ENCODE measurements at regions not wholly inside any gene's neighbourhood (a gene's known extent, or its start where the extent isn't known, plus 50 kb on each side); places are given as distances from the start of the nearest gene placed in this dataset.

DNA sequence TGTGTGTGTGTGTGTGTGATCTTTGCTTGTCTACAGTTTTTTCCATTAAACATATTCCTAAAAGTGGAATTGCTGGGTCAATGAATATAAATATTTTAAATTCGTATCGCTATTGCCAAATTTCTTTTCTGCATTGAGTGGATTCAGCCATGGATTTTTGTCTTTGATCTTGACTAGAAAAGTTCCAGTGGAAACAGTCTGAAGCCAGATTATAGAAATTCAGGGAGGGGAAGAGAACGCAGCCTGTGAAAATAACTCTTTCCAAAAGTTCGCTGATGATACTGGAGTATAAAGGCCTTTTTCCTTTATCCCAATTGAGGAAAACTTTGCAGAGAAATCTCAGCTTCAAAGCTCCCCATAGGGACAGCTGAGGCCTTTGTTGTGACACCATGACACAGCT, 292.3 kb upstream of the CD180 start:
- DNase-seq = no peak
- TF ChIP-seq POLR2A (IDR thresholded peaks at IDR 0.05) = no peak
- TF ChIP-seq, protein P1, sequence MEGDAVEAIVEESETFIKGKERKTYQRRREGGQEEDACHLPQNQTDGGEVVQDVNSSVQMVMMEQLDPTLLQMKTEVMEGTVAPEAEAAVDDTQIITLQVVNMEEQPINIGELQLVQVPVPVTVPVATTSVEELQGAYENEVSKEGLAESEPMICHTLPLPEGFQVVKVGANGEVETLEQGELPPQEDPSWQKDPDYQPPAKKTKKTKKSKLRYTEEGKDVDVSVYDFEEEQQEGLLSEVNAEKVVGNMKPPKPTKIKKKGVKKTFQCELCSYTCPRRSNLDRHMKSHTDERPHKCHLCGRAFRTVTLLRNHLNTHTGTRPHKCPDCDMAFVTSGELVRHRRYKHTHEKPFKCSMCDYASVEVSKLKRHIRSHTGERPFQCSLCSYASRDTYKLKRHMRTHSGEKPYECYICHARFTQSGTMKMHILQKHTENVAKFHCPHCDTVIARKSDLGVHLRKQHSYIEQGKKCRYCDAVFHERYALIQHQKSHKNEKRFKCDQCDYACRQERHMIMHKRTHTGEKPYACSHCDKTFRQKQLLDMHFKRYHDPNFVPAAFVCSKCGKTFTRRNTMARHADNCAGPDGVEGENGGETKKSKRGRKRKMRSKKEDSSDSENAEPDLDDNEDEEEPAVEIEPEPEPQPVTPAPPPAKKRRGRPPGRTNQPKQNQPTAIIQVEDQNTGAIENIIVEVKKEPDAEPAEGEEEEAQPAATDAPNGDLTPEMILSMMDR (IDR thresholded peaks at IDR 0.05) = no peak
- H3K27ac ChIP-seq = no peak overlapping the region
- H3K9me3 ChIP-seq = no peaks in the 10 kb centered on the region
- H3K4me3 ChIP-seq = no peak overlapping the region
- H3K36me3 ChIP-seq = no peaks in the 10 kb centered on the region
- H3K4me1 ChIP-seq = no peaks in the 10 kb centered on the region
- H3K27me3 ChIP-seq = no peaks in the 10 kb centered on the region

DNA sequence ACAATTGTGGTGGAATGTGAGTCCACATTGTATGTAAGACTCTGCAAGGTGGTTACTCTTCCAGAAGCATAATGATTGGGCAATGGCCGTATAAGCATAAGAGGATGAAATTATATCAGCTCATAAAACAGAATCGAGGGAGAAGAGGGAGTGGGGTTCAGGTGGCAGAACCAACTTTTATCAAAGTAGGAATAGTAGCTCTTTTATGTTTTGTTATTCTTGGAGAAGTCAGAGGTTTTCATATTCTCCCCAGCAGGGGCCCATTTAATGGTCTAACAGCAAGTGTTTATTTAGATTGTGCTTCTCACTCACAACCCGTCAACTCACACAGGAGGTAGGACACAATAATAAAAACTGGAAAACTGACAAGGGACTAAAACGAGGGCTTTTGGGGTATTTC, 291.3 kb upstream of the CD180 start:
- Histone ChIP-seq H3K27ac (no peak overlapping the region), H3K4me3 (no peak overlapping the region), H3K36me3 (no peaks in the 10 kb centered on the region), H3K4me1 (no peaks in the 10 kb centered on the region), H3K27me3 (no peaks in the 10 kb centered on the region), H3K9me3 (no peaks in the 10 kb centered on the region)
- DNase-seq = no peak
- TF ChIP-seq POLR2A (IDR thresholded peaks at IDR 0.05) = no peak
- TF ChIP-seq, protein P1 (IDR thresholded peaks at IDR 0.05) = no peak

DNA sequence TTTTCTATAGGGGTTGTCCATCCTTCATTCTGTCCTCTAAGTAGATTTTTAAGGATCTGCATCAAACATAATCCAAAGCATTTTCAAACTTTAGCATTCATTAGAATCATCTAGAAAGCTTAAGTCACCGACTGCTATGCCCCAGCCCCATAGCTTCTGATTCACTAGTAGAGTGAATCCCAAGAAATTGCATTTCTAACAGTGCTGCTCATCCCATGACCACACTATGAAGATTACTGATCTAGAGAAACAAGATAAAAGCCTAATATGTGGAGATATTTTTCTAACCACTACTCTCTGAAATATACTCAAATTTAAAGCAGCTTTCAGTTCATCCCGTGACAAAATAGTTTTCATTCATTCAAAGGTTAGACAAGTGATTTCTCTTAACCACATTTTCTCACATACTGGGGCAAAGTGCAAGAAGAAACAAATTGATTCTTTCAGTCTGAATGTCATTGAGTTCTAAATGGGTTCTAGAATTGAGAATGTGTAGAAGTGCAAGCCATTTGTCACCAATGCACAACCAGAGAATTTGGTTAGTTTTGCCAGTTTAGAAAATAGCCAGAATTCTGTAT, 286.9 kb upstream of the CD180 start:
- TF ChIP-seq POLR2A (IDR thresholded peaks at IDR 0.05) = no peak
- TF ChIP-seq, protein P1 (IDR thresholded peaks at IDR 0.05) = no peak
- no peaks in the 10 kb centered on the region for H3K4me1 ChIP-seq
- no peaks in the 10 kb centered on the region for H3K36me3 ChIP-seq
- no peak for DNase-seq
- no peak overlapping the region for H3K4me3 ChIP-seq
- no peaks in the 10 kb centered on the region for H3K9me3 ChIP-seq
- no peak overlapping the region for H3K27ac ChIP-seq
- H3K27me3 ChIP-seq = no peaks in the 10 kb centered on the region

DNA sequence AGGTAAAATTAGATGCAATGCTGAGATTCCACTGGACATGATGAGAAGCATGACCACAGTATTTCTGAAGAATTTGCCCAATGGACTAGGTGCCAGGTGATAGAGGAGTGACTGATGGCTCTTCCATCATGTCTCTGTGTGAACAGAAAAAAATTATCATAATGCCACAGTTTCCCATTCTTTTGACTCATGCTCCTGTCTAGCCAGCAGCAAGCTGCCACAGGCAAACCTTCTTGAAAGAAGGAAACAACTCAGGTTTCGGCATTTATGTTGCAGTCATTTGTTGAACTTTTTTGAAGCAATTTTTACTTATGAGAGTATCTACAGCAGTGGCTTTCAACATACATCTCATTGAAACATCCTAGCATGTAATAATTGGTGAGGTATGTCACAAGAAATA, 284.8 kb upstream of the CD180 start:
- no peak for DNase-seq
- TF ChIP-seq POLR2A (IDR thresholded peaks at IDR 0.05) = no peak
- TF ChIP-seq, protein P1 (IDR thresholded peaks at IDR 0.05) = no peak
- Histone ChIP-seq H3K9me3 (no peaks in the 10 kb centered on the region), H3K27me3 (no peaks in the 10 kb centered on the region), H3K36me3 (no peaks in the 10 kb centered on the region), H3K27ac (no peak overlapping the region), H3K4me3 (no peak overlapping the region), H3K4me1 (no peaks in the 10 kb centered on the region)

DNA sequence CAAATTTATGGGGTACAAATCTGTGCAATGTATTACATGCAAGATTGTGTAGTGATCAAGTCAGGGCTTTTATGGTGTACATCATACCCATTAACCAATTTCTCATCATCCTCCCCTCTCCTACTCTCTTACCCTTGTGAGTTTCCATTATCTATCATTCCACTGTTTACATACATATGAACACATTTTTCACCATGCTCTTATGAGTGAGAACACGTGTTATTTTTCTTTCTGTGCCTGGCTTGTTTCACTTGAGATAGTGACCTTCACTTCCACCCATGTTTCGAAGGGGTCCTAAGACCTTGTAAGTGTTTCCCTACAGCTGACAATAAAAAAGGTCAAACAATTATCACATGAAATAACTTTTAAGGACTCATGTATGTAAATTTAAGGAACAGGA, 281.7 kb upstream of the CD180 start:
- Histone ChIP-seq H3K27me3 (no peaks in the 10 kb centered on the region), H3K36me3 (no peaks in the 10 kb centered on the region), H3K4me3 (no peak overlapping the region), H3K9me3 (no peaks in the 10 kb centered on the region), H3K4me1 (no peaks in the 10 kb centered on the region), H3K27ac (no peak overlapping the region)
- no peak for DNase-seq
- TF ChIP-seq POLR2A (IDR thresholded peaks at IDR 0.05) = no peak
- TF ChIP-seq, protein P1 (IDR thresholded peaks at IDR 0.05) = no peak

DNA sequence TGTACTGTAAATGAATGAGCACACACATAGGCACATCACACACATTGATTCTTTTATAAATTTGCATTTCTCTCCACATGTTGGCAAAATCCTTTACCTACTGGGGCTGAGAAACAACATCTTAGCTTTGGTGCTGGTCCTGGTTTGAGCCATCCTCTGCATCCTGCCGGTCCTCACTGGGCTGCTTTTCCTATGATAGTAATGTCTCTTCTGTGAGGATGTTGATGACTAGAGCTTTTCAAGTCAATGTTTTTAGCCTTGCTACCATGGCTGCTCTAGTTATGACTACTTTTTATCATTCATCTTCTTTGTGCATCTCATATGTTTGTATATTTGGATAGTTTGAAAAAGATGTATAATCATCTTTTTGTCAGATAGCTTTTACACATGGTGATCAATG, 280.4 kb upstream of the CD180 start:
- Histone ChIP-seq H3K27ac (peak overlapping the region in 2 of 4 donors; percentile 58 to 68), H3K36me3 (no peaks in the 10 kb centered on the region)
- no peak for TF ChIP-seq POLR2A (IDR thresholded peaks at IDR 0.05)
- TF ChIP-seq, protein P1 (IDR thresholded peaks at IDR 0.05) = no peak

More for the DNA sequence above, 280.4 kb upstream of the CD180 start:
- Histone ChIP-seq H3K4me3 (no peak overlapping the region), H3K9me3 (no peaks in the 10 kb centered on the region), H3K27me3 (no peaks in the 10 kb centered on the region), H3K4me1 (no peaks in the 10 kb centered on the region)
- DNase-seq = no peak

Data from Peyer's patch (tissue), 4 donors.